ENCODE measurements at regions not wholly inside any gene's neighbourhood (a gene's known extent, or its start where the extent isn't known, plus 50 kb on each side); places are given as distances from the start of the nearest gene placed in this dataset.

DNA sequence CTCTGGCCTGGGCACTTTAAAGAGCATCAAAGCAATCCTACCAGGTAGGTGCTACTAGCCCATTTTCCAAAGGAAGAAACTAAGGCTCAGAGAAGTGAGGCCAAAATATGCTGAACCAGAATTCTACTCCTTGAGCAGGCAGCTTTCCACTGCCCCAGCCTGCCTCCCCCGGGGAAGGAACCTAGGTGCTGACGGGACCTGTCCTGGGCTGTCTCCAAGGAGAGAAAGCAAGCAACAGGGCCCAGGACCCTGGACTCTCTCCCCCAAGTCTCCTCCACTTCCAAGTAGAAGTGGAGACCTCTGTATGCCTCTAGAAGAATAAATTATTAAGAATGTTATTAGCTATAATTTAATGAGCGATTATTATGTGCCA, 159.5 kb downstream of the MRPL14 start:
- no peak for DNase-seq (ENCODE audit: low read depth)

DNA sequence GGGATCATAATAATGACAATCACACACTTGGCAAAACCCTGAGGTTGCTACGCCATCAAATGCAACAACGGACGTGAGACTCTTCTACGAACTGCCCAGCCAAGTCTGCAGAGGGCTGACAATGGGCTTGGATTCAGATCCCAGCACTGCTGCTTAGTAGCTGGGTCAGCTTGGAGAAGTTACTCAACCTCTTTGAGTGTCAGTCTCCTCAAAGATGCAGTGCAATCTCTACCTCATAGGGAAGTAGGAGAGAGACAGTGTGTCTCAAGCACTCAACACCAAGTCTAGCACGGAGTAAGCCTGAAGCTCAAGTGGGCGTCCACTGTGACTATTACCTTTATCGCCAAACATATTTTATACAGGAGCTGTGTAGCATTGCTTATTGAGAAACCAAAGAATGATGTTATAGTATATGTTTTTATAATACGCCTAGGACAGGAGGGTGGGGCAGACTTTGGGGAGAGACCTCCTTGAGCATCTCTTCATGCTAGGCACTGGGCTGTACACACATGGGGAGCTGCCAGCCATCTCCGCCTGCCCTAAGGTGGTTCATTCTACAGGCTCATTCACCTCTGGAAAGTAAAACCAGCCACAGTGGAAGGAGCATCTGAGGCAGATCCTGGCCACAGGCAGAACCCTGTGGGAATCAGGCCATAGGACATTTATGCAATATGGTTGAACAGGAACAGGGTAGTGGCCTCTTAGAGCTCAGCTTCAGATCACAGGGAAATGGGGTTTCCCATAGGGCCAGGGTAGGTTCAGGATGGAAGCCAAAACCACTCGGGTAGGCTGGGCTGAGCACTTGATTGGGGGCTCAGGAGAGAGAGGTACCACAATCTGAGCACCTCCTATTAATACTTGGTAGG, 160.2 kb downstream of the MRPL14 start:
- DNase-seq (ENCODE audit: low read depth) = no peak

DNA sequence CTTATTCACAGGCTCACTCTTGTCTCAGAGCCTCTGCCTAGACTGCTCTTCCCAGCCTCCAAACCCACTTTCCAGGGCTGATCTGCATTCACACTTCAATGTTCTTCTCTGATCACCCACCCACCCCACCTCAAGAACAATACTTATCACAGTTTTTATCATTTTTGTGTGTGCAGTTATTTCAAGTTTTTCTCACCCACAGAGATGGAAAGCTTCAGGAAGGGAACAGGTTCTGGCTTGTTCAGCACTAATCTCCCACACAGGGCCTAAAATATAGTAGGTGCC, 160.9 kb downstream of the MRPL14 start:
- DNase-seq (ENCODE audit: low read depth) = no peak

DNA sequence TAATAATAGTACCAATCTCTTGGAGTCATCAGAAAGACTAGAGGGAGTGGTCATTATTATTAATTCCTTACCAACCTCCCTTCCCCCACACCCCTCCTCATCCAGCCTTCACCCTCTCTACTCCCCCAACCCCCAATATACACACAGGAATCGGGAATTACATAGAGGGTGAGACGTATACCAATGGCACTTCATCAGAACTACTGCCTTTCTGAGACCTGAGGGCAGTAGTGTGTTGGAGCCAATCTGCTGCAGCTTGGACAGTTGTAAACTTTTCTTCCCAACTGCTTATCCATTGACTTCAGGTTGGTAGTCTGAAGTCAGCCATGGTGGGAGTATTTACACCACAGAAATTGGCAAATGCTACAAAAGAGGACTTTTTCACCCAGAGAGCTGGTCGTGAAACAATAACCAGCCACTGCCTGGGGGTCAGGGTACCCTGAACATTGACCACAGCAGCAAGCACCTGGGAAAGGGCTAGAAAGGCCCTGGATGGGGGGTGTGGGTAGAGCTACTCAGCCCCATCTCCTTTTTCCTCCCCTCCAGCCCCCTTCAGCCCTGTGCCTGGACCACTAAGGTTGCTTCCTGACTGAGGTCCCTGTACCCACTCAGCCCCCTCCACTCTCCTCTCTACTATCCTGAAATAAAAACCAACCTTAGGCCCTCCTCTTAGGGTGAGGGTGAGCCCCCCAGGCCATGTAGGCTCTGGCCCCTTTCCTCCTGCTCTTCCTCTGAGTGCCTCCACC, 161.5 kb downstream of the MRPL14 start:
- DNase-seq (ENCODE audit: low read depth) = no peak

DNA sequence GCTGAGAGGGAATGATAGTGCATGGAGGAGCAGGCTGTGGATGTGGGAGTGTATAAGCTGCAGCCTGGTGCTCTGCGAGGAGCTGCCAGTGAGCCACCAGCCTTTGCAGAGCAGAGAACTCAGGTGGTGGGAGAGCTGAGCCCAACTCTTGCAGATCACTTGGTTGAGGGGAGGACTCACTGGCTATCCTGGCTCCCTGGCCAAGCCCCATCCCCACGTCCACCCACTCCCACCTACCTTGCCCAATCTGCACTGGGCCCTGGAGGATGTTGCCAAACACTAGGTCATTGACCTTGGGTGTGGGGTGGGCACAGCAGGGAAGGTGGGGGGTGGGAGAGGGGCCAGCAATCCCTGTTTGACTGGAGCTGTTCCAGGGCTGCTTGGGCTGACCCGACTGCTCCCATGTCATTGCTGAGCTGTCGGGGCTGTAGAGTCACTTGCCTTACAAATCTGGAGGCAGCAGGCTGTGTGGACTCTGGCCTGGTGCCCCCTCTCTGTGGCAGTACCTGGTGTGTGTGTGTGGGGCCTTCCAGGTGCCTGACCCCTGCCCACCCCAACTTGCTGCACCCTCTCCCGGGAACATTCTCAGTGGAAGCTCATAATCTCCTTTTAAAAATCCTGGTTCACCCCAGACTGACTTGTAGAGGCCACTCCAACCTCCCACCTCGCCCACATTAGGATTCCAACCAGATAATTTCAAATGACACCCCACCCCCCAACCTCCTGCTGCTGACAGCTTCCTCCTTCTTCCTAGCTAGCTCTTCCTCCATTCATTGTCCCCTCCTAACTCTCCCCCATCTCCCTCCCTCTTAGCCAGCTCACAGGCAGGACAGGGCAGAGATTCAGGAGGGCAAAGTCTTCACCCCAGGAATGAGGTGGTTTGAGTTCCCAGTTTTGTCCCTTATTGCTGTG, 162.3 kb downstream of the MRPL14 start:
- no peak for DNase-seq (ENCODE audit: low read depth)

DNA sequence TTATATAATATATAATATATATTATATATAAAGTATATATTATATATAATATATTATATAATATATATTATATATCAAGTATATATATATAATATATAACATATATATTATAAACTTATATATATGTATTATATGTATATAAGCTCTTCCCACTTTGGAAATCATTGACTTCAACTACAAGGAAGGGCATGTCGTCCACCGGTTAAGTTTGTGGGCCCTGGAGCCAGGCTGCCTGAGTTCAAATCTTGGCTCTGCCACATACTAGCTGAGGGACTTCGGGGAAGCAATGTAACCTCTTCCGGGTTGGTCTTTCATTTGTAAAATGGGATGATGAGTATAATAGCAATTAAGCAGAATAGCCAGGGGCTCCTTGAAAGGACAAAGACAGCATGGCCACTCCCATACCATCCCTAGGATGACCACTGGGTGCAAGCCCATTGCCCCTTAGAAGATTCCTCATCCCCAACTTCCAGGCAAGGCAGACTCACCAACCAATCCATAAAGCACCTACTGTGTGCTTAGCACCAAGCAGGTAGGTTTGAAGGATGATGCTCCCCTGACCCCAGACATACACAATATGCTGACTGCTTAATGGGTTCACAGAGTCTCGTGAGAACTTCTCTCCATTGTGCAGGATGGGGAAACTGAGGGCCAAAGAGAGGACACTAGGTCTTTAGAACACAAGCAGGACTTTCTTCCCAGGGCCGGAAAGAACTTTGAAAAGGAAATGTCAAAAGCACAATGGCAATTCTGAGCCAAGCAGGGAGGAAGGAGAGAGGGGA, 163.2 kb downstream of the MRPL14 start:
- no peak for DNase-seq (ENCODE audit: low read depth)

DNA sequence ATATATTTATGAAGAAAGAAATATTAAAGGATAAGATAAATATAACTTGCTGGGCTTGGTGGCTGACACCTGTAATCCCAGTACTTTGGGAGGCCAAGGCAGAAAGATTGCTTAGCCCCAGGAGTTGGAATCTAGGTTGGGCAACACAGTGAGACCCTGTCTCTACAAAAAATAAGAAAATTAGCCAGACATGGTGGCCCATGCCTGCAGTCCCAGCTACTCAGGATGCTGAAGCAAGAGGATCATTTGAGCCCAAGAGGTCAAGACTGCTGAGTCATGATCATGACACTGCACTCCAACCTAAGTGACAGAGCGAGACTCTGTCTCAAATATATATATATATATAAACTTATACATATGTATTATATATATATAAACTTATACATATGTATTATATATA, 164.0 kb downstream of the MRPL14 start:
- no peak for DNase-seq (ENCODE audit: low read depth)

DNA sequence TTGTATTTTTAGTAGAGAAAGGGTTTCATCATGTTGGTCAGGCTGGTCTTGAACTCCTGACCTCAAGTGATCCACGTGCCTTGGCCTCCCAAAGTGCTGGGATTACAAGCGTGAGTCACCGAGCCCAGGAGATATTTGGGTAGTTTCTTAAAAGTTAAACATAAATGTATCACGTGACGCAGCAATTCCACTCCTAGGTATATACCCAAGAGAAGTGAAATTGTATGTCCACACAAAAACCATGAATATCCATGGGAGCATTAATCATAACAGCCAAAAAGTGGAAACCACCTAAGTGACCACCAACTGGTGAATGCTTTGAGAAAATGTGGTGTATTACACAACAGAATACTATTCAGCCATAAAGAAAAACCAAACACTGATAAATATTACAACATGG, 164.8 kb downstream of the MRPL14 start:
- DNase-seq (ENCODE audit: low read depth) = no peak

DNA sequence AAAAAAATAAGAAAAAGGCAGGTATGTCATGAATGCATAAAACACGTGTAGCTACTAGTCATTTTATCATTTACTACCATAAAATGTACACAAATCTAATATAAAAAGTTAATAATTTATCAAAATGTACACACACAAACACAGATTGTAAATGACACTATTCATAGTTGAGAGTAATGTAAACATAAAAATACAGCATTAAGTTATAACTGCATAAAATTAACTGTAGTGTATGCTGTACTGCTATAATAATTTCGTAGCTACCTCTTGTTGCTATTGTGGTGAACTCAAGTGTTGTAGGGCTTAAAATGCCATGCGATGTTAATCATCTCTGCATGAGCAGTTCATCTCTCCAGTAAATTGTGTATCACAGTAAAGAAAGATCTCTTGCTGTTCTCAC, 170.0 kb downstream of the MRPL14 start:
- no peak for DNase-seq (ENCODE audit: low read depth)

DNA sequence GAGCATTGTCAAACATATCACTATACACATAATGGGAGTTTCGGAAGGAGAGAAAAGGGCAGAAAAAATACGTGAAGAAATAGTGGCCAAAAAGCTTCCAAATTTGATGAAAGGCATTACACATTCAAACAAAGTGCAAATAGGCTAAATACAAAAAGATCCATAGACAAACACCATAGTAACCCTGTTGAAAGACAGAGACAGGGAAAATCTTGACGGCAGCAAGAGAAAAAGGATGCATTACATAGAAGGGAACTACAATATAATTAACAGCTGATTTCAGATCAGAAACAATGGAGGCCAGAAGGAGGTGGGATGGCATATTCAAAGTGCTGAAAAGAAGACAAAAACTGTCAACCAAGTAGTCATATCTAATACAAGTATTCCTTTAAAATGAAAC, 170.8 kb downstream of the MRPL14 start:
- DNase-seq (ENCODE audit: low read depth) = no peak

DNA sequence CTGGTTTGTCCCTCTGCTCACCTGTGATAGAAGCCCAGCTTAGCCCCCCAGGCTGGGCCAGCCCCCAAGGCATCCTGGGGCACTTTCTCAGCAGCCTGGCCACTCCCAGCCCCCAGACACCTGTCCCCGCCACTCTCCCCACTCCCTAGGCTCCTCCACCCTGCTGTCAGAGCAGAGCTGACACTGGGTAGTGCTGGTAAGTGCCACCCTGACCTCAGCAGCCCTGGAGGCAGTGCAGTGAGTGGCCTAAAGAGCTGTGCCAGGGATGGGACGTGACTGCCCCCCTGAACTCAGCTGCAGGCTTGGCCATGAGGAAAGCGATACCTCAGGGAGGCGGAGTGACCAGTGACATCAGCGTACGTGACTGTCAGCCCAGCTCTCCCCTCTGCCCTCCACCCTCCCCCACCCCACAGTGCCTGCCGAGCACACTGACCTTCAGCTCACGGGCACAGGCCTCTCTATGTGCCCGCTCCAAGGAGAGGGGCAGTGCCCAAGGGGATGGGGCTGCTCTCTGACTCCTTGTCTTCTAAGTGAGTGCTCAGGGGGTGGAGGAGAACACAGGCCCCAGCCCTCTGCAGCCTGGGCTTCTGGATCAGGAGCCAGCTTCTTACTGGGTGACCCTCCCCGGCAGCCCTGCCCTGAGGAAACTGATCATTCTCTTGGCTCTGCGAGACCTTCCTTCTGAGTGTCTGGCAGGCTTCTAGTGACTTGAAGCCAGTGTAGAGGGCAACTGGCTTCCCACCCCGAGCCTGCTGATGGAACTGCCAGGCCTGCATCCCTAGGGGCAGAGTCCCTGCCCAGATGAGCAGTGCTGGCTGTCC, 172.7 kb downstream of the MRPL14 start:
- no peak for DNase-seq (ENCODE audit: low read depth)

DNA sequence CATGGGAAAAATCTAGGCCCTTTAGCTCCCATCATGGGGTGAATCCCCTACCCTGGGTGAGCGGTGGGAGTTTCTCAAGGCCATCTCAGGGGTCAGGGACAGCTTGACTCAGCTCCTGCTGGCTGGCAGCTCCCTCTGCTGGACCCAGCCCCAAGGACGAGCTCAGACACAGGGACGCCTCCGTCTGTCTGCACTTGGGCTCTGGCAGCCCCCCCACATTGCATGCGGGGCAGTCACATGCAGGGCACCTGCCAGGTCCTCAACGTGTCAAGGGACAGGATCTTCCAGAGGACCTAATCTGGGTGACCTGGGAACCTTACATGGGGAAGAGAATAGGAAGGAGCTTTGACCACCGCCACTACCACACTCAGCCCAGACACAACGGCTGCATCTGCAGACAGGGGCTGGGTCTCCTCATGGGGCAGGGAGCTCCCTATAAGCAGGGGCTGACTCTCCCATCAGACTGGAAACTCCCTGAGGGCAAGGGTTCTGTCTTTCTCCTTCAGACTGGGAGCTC, 173.4 kb downstream of the MRPL14 start:
- DNase-seq (ENCODE audit: low read depth) = no peak

DNA sequence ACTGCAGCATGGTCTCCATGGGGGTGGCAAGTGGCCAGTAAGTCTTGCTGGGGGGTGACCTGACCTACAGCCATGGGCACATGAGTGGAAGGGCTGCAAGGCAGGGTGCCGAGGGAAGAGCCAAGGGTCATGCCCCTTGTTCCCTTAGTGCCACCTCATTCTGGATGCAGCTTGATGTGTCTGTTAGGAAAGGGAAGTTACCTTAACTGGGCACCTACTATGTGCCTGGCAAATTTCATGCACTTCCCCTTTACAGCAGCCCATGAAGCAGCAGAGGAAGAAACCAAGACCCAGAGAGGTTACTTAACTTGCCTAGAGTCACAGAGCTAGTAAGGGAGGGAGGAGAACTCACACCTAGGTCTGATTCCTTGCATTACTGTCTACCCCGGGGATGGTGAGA, 174.0 kb downstream of the MRPL14 start:
- DNase-seq (ENCODE audit: low read depth) = no peak

DNA sequence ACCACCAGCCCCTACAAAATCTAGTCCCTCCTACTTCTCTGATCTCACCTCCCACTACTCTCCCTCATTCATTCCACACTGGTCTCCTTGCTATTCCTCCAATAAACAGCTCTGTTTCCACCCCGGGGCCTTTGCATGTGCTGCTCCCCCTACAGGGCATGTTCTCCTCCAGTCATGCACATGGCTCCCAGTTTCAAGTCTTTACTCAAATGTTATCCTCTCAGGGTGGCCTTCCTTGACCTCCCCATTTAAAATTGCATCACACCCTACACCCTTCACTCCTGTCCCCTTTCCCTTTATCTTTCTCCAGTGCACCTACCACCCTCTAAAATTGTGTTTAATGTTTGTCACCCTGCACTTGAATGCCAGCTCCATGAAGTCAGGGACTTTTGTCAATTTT, 174.5 kb downstream of the MRPL14 start:
- no peak for DNase-seq (ENCODE audit: low read depth)

DNA sequence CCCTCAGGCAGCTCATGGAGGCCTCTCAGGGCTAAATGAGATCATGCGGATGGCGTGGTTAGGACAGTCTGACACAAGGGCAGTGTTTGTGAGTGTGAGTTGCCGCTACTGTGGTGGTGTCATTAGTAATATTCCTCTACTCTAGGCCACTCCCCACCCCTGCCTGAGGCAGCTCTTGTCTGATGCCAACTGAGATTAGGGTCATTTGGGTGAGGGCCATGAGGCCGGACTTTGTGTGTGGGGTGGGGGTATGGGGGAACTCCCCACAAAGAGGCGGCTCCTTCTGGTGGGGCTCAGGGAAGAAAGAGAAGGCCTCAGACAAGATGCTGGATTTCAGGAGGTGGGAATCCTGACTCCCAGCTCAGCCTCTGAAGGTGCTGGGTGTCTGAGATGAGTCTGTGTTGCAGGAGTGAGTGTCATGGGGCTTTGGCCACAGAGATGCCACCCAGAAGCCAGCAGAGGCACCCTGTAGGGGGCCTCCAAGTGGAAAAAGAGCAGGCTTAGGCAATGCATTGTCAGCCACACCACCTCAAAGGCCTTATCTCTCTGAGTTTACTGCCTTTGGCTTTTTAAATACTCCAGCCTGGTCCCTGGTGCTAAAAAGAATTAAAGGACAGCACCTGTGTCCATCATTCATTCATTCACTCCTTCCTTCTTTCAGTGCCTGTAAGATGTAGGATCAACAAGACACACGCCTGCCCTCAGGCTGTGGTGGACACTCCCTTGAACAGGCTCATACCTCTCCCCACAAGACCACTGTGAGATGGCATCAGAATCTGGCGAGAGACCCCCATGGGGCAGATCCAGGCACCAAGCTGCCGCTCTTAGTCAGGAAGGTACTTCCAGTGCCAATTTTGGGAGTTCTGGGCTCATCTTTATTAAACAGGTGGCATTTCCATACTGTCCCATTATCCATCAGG, 175.2 kb downstream of the MRPL14 start:
- no peak for DNase-seq (ENCODE audit: low read depth)

DNA sequence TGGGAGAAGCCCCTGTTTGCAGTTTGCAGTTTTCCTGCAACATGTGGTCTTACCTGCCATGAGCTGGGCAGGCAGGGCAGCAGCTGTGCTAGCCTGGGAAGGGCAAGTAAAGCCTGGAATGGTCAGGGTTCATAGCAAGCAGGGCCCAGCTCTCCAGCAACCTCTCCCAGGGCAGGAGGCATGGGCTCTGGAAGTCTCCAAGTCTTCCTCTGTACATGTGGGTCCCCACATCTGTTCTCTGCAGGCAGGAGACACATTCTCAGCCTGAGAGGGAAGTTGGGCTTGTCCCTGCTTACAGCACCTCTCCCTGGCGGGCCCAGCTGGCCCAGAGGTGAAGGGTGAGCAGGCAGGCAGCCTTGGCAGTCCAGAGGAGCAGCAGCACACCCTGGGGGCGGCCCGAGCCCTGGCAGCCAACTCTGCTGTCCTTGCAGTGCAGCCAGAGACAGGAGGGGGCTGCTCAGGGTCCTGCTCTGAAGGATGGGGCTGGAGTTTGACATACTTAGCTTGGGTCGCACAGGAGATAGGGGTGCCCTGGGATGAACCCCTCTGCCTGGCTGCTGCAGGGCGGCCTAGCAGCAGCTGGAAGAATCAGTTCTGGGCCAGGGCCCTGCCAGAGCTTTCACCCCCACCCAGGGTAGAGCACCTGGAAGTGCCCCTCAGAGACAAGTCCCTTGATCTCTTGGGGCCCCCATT, 176.0 kb downstream of the MRPL14 start:
- no peak for DNase-seq (ENCODE audit: low read depth)

DNA sequence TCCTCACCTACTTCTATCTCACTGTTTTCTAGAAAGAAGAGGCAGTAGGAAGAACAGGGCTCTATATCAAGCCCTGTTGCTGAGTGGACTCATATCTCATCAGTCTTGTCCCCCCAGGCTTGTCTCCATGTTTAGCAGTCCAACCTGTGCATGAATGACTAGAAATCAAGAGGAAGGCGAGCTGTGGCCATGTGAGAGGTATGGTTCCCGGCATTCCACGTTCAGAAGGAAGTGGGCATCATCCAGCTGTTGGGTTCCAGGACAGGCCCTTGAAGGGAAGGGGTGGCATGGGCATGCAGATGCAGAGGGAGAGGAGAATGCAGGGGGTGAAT, 176.6 kb downstream of the MRPL14 start:
- DNase-seq (ENCODE audit: low read depth) = no peak

DNA sequence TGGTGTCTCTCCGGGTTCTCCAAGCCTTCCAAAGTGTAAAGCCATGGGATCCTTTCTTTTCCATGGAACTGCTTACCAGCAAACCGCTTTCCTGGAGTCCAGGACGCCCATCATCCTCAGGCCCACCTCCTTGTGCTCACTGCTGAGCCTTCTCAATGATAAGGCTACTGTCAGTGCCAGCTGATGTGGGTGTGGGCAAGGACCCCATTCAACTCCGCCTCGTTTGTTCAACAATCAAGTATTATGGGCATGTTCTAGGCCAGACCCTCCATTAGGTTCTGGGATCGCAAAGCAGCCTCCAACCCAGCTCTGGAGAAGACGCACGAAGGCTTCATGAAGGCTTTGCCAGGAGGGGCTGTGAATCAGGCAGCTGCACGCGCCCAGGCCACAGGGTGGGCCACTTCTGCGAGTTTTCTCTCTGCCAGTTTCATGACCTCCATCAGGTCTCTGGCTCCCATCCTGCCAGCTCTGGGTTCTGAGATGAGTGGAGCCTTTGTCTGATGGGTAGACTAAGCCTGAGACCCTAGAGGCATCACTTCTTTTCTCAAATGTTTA, 177.1 kb downstream of the MRPL14 start:
- no peak for DNase-seq (ENCODE audit: low read depth)

DNA sequence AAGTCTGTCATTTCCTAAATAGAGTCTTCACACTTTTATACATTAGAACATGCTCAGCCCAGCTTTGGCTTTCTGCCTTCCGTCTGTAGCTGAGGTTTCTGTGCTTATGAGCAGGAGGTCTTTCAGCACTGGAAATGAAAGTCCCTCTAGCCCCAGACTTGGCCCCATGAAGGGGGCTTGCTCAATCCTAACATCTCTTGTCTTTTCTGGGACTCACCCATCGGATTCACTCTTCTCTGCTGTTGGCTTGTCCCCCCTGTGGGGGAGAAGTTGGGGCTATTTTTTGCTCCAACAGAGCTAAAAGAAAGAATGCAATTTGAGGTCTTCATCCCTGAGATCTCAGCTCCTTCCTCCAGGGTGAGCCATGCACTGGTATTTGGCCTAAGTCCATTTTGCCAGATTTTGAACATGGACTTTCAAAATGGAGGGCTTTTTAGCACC, 177.7 kb downstream of the MRPL14 start:
- DNase-seq (ENCODE audit: low read depth) = no peak

All from stimulated activated CD8-positive, alpha-beta memory T cell treated with anti-CD3 and anti-CD28 coated beads, Interleukin-12 subunit alpha, Interleukin-12 subunit beta, amount 100 ng/mL, for 4 hours (primary cell).